HG03060 (cell line): ENCODE measurements at regions not wholly inside any gene's neighbourhood (a gene's known extent, or its start where the extent isn't known, plus 50 kb on each side); places are given as distances from the start of the nearest gene placed in this dataset.
"Not testable (repeated sequence)": the region's sequence is repeated elsewhere in the genome, so short reads cannot be mapped to it uniquely, and the experiment has no call there.

Experiments used
- ATAC-seq: cut with Tn5 transposase; IDR thresholded peaks from one replicate; pipeline ENCODE4 v1.9.1; 2021; ENCODE audit warnings: low read depth, moderate number of reproducible peaks; ENCODE audit not compliant: unreplicated experiment

DNA sequence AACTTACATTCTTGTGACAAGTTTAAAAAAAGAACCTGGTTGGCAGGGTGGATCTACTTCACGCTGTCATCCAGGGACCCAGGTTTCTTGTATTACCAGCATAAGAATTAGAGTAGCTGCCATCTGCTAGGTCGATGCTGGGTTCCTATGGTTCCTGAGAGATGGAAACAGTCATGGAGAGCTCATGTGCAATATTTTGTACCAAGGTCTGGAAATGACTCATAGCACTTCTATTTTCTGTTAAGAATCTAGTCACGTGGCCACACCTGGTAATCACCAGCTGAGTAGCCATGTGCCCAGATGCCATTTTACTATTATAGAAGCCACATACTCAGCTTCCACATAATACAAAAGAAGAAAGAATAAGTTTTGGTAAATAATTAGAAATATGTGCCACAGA is 171.3 kb downstream of the CD83 start:
- no peak for ATAC-seq

DNA sequence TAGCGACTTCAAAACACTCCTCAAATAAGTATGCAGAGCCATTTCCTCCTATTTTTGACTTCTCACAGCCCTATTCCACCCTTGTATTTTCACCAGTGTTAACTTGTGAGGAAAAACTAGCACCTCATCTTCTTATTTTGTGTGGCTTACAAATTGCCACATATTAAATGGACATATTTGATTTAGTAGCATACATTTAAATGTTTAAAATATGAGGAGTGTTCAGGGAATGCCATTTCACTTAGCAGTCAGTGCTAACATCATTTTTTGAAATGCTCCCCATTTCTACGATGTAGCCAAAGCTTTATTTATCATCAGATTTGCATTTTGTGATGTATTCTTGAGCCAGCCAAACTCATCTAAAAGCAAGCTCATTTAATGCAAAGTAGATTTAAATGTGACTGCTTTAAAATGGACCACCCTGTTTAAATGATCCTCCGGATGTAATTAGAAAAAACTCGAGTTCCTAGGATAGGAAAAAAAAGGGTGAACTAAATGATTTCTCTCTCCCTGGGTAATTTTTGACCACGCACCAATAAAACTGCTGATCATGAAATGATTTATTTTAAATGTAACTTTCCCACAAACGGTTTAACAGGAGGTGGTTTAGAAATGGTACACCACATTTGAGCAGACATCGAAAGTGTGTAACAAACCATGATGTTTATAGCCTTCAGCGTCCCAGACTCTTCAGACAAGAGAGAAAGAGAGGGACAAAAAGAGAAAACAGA is 172.6 kb downstream of the CD83 start:
- no peak for ATAC-seq

DNA sequence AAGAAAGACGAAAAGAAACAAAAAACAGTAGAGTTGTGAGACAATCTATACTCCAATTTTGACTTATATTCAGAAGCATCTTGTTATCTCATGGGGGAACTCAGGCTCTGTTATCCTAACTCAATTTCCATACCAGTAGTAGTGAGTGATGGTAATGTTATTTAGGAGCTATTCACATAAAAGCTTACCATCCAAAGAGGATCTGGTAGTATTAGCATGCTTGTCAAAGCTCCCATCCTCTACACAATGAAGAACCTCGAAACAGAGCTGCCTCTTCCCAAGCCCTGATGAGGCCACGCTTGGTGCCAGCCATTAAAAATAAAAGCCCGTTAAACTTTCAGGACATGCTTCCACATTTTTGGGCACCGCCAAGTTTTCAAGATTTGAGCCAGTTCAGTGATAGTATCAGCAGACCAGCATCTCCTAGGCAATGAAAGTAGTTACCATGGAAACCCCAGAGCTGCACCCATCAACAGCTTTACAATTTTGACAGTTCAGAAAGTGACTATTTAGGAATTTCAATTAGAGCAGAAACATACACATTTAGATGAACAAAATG is 173.3 kb downstream of the CD83 start:
- no peak for ATAC-seq

DNA sequence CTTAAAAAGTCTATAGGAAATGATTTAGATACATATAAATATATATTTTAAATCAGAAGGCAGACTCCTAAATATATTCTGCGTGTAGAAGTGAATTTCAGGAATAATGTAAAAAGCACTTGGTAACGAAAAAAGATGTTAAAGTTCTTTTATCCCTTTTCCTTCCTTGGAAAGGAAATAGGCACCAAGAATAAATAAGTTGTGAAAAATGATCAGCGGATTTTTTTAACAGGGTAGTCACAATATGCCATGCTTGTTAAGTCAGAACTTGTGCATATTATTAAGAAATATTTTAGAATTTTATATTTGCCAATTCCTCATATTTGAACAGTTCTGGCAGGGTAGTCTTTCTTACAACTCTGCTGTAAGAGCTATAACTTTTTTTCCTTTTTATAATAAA is 173.8 kb downstream of the CD83 start:
- ATAC-seq, result no peak

DNA sequence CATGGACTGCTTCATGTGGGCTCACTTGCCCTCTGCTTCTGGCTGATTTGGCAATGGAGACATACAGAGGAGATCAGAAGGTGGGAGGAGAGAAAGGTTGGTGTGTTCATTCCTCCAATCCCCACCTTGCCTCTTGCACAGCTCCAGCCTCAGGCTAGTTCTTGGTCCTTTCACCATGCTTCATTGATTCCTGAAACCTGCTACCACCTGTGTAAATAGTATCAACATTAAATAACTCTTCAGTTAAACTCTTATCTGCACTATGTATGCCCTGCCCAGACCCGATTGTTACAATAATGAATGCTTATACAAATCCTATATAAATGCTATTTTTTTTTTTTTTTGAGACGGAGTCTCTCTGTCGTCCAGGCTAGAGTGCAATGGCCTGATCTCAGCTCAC is 174.5 kb downstream of the CD83 start:
- ATAC-seq, result no peak

DNA sequence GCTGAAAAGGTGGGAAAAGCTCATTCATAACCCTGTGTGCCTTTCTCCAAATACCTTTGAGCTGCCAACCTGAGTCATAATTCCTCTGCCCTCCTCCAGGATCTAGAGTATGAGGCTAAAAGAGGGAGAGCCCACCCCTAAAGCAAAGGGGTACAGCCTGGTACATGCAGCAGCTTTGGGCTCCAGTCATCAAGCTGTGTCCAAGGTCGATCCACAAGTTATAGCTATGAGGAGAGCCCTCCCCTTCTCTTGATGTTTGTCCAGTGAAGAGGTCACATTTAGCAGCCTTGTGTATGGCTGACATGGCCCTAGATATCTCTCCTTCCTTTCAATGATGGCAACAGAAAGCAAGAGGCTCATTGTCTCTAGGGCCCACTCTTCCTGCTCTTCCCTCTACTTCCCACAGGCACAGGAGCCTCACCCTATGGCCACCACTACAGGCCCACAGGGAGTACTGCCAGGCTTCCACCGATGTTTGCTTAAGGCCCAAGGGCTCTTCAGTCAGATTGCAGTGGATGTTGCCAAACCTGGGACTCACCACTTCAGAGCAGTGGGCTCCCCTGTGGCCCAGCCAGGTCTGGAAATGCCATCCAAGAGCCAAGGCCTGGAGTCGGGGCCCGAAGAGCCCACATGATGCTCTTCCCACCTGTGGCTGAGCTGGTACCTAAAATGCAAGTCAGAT is 176.8 kb downstream of the CD83 start:
- no peak for ATAC-seq

DNA sequence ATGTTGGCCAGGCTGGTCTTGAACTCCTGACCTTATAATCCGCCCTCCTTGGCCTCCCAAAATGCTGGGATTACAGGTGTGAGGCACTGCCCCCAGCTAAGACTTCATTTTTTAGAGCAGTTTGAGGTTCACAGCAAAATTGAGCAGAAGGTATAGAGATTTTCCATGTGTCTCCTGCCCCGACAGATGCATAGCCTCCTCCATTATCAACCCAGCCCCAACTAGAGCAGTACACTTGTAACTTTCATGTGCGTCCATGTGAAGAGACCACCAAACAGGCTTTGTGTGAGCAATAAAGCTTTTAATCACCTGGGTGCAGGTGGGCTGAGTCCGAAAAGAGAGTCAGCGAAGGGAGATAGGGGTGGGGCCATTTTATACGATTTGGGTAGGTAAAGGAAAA is 179.1 kb downstream of the CD83 start:
- ATAC-seq, result not testable (repeated sequence)

DNA sequence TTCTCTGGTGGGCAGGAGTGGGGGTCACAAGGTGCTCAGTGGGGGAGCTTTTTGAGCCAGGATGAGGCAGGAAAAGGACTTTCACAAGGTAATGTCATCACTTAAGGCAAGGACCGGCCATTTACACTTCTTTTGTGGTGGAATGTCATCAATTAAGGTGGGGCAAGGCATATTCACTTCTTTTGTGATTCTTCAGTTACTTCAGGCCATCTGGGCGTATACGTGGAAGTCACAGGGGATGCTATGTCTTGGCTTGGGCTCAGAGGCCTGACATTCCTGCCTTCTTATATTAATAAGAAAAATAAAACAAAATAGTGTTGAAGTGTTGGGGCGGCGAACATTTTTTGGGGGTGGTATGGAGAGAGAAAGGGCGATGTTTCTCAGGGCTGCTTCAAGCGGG is 179.5 kb downstream of the CD83 start:
- not testable (repeated sequence) for ATAC-seq

DNA sequence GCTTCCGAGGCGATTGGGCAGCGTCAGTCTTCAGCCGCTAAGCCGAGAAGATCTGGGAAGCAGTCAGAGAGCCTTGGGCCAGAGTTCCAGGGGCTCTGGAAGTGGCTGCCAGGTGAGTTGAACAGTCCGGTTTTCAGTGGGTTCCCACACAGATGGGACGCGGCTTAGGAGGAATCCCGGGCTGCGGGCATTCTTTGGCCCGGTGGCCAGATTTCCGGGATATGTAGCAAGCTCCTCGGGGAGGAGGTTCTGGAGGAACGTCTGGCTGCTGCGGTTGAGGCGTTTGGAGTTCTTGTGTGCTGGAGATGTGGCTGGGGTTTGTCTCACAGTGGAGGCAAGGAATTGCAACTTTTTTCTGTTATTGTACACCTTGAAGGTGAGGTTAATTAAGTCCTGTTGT is 182.6 kb downstream of the CD83 start:
- not testable (repeated sequence) for ATAC-seq

DNA sequence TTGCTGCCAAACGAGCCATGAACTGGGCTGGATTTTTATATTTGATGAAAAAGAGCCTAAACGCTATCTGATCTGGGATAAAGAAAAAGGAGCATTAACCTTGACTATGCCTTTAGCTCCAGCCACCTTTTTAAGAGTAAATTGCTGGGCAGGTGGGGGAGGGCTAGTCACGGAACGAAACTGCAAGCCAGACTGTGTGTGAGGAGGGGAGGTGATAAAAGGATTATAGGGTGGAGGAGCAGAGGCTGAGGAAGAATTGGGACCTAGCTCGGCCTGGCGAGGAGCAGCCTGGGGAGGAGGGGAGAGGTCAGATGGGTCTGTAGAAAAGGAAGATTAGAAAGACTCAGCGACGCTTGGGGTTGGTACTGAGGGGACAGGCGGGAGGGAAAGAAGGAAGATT is 183.1 kb downstream of the CD83 start:
- ATAC-seq, result not testable (repeated sequence)

DNA sequence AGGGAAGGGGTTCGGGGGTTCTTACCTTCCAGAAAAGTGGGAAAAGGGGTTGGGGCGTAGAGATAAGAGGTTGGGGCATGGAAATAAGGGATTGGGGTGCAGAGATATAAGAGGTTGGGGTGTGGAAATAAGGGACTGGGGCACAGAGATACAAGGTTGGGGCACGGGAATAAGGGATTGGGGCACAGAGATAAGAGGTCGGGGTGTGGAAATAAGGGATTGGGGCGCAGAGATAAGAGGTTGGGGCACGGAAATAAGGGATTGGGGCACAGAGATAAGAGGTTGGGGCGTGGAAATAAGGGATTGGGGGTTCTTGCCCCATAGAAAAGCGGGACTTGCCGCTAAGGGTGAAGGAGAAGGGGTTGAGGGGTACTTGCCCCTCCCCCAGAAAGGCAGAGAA is 183.9 kb downstream of the CD83 start:
- ATAC-seq, result not testable (repeated sequence)

DNA sequence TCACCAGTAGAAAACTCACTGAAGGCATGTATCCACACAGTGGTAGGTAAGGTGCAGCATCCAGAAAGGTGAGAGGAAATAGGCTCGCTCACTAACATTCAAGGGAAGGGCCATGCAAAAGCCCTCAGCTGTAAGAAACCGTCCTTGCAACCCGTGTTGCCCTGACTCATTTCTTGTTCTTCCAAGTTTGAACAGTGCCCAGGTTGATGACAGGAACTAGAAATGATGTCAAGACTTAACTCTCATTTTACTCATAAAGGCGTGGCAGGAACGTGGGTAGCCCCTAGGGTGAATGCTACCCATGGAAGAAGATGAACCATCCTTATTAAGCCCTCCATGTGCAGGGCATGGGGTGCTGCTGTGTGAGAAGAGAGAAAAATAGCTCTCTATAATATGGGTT is 187.6 kb downstream of the CD83 start:
- no peak for ATAC-seq

DNA sequence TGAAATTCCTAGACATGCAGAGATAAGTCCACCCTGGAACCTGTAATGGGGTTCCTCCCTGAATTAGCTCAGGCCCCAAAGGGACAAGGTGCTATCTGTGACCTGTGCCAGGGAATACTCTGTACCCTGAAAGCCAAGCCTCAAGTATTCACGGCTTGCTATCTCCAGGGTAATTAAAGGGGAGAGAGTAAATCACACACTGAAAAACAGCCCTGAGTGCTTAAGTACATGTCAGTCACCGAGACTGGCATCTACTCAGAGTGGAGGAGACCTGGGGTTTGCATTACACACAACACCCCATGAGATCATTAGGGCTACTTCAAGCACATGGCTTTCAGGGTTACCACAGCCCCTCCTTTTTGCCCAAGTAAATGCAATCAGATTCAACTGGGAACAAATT is 188.1 kb downstream of the CD83 start:
- no peak for ATAC-seq

DNA sequence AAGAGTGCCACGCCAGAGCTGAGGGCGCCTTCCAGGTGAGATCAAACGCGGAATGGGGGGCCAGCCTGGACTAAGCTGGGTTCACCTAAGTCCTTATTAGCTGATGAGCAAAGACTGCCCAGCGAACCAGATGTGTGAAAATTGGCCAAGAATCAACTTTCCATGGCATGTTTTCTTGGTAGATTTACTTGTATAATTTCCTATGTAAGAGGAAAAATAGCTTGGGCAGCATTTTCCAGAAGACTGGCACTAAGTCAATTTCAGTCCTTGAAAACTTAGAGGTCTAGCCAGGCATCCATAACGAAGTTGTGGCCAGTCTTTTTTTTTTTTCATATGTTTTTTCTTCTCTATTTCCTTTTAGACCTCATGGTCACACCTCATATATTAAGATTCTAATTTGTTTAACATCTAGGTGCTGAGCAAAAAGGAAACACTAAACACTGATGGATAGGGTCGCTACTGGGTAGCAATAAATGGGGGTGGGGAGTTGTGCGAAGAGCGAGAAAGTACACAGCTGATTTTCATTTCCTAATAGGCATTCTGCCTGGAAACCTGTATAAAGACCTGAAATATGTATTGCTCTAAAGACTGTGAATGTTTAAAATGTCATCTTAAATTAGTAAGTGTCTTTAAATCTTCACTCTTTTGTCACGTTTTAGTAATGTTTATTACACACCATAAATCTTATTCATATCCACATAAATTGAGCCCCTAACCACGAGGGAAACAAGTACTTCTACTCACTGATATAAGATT is 188.8 kb downstream of the CD83 start:
- ATAC-seq, result no peak

DNA sequence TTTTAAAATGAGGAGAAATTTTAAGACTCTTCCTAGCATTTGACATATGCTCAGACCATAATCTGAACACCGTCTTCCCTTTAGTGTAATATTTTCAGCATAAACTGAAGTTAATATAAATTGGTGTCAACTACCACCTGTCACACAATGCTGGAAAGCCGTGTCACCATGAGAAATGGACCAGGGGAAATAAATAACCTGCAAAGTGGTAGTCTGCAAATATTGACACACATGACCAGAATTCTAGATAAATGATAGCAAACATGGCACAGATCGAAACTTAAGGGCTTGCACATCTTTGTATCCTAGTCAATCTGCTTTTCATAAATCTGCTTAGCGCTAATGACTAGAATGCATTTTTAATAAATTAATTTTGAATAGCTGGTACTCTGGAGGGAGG is 191.9 kb downstream of the CD83 start:
- ATAC-seq, result no peak

DNA sequence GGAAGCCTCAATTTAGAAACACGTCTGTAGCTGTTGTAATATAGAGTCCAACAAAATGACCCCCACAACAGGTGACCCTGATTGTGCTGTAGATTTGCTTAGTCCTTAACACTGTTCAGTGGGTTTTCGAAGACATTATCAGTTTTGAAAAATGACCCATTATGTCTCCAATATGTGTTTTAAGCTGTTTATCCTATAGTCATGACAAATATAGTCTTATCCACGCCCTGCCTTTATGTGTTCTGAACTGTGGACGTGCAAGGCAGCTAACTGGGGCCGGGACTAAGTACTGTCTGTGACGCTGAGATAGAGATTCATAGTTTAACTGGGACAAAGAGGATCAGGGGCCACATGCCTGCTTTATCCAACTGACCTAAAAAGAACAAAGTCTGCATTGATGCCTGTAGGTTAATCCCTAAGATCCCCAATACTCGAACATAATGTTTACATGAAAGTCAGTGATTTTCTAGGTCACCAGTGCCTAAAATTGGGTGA is 192.4 kb downstream of the CD83 start:
- no peak for ATAC-seq

DNA sequence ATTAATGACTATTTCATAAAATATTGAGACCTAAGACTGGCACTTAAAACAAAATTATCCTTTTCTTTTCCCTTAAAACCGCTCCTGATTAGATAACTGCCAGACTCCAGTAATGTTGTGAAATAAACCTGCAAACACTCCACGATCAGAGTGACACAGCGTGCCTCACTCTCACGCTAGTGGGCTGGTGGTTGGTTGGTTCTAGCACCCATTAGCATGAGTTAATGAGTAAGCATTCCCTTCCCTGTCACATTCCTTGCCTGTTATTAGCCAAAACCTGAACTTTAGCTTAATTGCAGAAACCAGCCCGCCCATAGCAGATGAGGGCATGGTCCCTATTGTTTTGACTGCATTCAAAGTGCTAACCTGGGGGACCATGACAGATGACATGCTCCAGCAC is 193.4 kb downstream of the CD83 start:
- no peak for ATAC-seq

DNA sequence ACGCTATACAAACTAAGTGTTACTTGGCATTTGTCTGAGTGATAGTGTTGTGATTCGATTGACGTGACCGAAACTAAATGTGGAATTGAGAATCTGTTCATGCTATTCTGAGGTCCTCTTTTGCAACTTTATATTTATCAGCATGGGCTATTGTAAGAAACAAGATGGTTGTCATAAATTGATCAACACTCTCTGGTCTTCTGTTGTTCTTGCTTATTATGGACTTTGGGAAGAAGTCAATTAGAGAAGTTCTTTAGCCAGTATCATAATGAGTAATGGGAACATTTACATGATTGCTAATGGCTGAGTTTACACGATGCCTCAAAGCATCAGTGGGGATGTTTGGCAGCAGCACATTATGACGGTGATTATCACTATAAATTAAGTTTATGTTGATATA is 195.0 kb downstream of the CD83 start:
- no peak for ATAC-seq

DNA sequence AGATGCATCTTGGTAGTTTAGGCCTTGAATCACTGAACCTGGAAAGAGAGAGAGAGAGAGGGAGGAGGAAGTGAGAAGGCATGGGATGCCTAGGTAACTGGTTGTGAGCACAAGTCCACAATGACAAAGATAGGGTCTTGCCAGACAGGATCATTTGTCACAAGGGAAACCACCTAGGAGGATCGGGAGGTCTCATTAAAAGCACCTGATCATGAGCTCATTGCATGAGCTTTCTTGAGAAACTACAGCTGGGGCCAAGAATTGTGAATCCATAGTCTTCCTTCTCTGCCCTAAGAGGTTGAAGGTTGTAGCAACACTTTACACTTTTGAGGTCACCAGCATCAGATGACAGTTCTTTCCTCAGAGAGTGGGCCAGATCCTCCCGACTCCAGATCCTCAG is 195.7 kb downstream of the CD83 start:
- no peak for ATAC-seq

DNA sequence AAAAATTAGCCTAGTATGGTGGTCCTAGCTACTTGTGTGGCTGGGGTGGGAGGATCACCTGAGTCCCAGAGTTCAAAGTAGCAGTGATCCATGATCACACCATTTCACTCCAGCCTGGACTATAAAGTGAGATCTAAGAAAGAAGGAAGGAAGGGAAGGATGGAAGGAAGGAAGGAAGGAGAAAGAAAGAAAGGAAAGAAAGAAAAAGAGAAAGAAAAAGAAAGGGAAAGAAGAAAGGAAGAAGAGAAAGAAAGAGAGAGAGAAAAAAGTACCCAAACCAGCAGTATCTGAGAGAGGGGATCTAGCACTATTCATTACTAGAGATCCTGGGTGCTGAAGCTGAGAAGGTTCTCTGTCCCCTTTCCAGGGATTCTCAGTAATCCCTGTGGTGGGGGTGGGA is 197.8 kb downstream of the CD83 start:
- no peak for ATAC-seq
